CD4-positive, alpha-beta memory T cell (primary cell): ENCODE measurements at regions not wholly inside any gene's neighbourhood (a gene's known extent, or its start where the extent isn't known, plus 50 kb on each side); places are given as distances from the start of the nearest gene placed in this dataset.
A peak's percentile ranks its signal among the peaks of the same experiment; 100 is the strongest.
"Not testable (repeated sequence)": the region's sequence is repeated elsewhere in the genome, so short reads cannot be mapped to it uniquely, and the experiment has no call there.

Experiments used
- CTCF ChIA-PET: fragments of 350-600 bp; sonication (Branson Sonifier 250); formaldehyde crosslinking; loops from one replicate; lab custom pipeline; 2021; ENCODE audit warnings: inconsistent platforms; ENCODE audit not compliant: partially characterized antibody; lab: Charles Lee
- POLR2A ChIA-PET: fragments of 350-600 bp; sonication (Branson Sonifier 250); formaldehyde crosslinking; loops from one replicate; lab custom pipeline; 2021; ENCODE audit not compliant: partially characterized antibody; lab: Charles Lee
- DNase-seq, 5 donors: peaks; one replicate each; pipeline versions ENCODE4 v3.0.0 to v3.0.0-alpha.2; 2020 to 2022; ENCODE audit warnings: mixed read lengths in 1 of 5
- H3K27ac ChIP-seq: one replicate; pipeline ENCODE4 v1.7.0; 2013; ENCODE audit warnings: low read depth, low read length
- H3K27me3 ChIP-seq: 2 replicates; pipeline ENCODE4 v1.7.0; 2013; ENCODE audit warnings: mild to moderate bottlenecking, low read length, moderate library complexity; ENCODE audit not compliant: insufficient read depth
- H3K36me3 ChIP-seq: 2 replicates; pipeline ENCODE4 v1.7.0; 2013; ENCODE audit warnings: mild to moderate bottlenecking, low read length, moderate library complexity; ENCODE audit not compliant: insufficient read depth
- H3K4me1 ChIP-seq: 2 replicates; pipeline ENCODE4 v1.7.0; 2013; ENCODE audit warnings: mild to moderate bottlenecking, low read length, moderate library complexity; ENCODE audit not compliant: insufficient read depth
- H3K4me3 ChIP-seq, 2 donors: one replicate each; pipeline ENCODE4 v1.7.0; 2013; ENCODE audit warnings: low read length in 2 of 2, mild to moderate bottlenecking in 1 of 2
- H3K9me3 ChIP-seq, 2 donors: one replicate each; pipeline ENCODE4 v1.7.0; 2013; ENCODE audit warnings: low read length in 2 of 2, control low read depth in 1 of 2; ENCODE audit not compliant: control insufficient read depth in 1 of 2
- H3K27ac Mint-ChIP-seq, 7 donors: one replicate each; pipeline ENCODE4 v1.8.0; 2020 to 2021; ENCODE audit warnings: mixed read lengths in 7 of 7, mild to moderate bottlenecking in 6 of 7, inconsistent platforms in 3 of 7, moderate library complexity in 3 of 7
- H3K27me3 Mint-ChIP-seq, 2 donors: one replicate each; pipeline ENCODE4 v1.8.0; 2020 to 2021; ENCODE audit warnings: mixed read lengths in 2 of 2
- H3K36me3 Mint-ChIP-seq, 2 donors: one replicate each; pipeline ENCODE4 v1.8.0; 2020 to 2021; ENCODE audit warnings: mixed read lengths in 2 of 2, inconsistent platforms in 1 of 2, mild to moderate bottlenecking in 1 of 2
- H3K4me1 Mint-ChIP-seq, 4 donors: one replicate each; pipeline ENCODE4 v1.8.0; 2020 to 2021; ENCODE audit warnings: mixed read lengths in 4 of 4, mild to moderate bottlenecking in 1 of 4
- H3K4me3 Mint-ChIP-seq, 8 donors: one replicate each; pipeline ENCODE4 v1.8.0; 2020 to 2021; ENCODE audit warnings: mixed read lengths in 8 of 8, mild to moderate bottlenecking in 7 of 8, moderate library complexity in 6 of 8, inconsistent platforms in 3 of 8
- H3K9me3 Mint-ChIP-seq, 8 donors: one replicate each; pipeline ENCODE4 v1.8.0; 2020 to 2021; ENCODE audit warnings: mixed read lengths in 8 of 8, mild to moderate bottlenecking in 5 of 8, inconsistent platforms in 3 of 8, moderate library complexity in 1 of 8
- intact Hi-C: fragments of 100-400 bp; cut with micrococcal nuclease; formaldehyde crosslinking; loops from one replicate; pipeline ENCODE4 v1.15.1; 2023

- Histone ChIP-seq H3K27ac (no peak overlapping the region), H3K4me1 (no peaks in the 10 kb centered on the region), H3K4me3 (no peak overlapping the region), H3K36me3 (no peaks in the 10 kb centered on the region), H3K27me3 (no peaks in the 10 kb centered on the region), H3K9me3 (no peaks in the 10 kb centered on the region)
- H3K27ac Mint-ChIP-seq, result peak overlapping the region in 1 of 7 donors; percentile 32
- peaks cover 0 to 2% of the 10 kb centered on the region in 2 donors for H3K27me3 Mint-ChIP-seq
- H3K4me3 Mint-ChIP-seq, result no peak overlapping the region
- no peak for DNase-seq
- H3K9me3 Mint-ChIP-seq, result no peaks in the 10 kb centered on the region
- intact Hi-C loops, result no loop called here
- ChIA-PET POLR2A (no interaction called here), CTCF (no interaction called here)
- no peaks in the 10 kb centered on the region for H3K4me1 Mint-ChIP-seq
- H3K36me3 Mint-ChIP-seq, result no peaks in the 10 kb centered on the region
These were observed 67.5 kb downstream of the SLC41A2 start for GRCh38 chr12:104890476-104891096.

GRCh38 chr12:104889735-104890134 is 68.4 kb downstream of the SLC41A2 start:
- Mint-ChIP-seq H3K27ac (no peak overlapping the region), H3K4me3 (no peak overlapping the region), H3K36me3 (no peaks in the 10 kb centered on the region), H3K27me3 (peaks cover 0 to 2% of the 10 kb centered on the region in 2 donors), H3K4me1 (no peaks in the 10 kb centered on the region), H3K9me3 (no peaks in the 10 kb centered on the region)
- ChIA-PET POLR2A (no interaction called here), CTCF (no interaction called here)
- intact Hi-C loops, result no loop called here
- no peak for DNase-seq
- Histone ChIP-seq H3K9me3 (no peaks in the 10 kb centered on the region), H3K27ac (no peak overlapping the region), H3K4me3 (no peak overlapping the region), H3K36me3 (no peaks in the 10 kb centered on the region), H3K4me1 (no peaks in the 10 kb centered on the region), H3K27me3 (no peaks in the 10 kb centered on the region)

- Histone ChIP-seq H3K36me3 (no peaks in the 10 kb centered on the region), H3K27me3 (no peaks in the 10 kb centered on the region), H3K4me1 (no peaks in the 10 kb centered on the region), H3K9me3 (no peaks in the 10 kb centered on the region), H3K4me3 (no peak overlapping the region), H3K27ac (no peak overlapping the region)
- intact Hi-C loops, result no loop called here
- POLR2A ChIA-PET, result no interaction called here
- H3K4me3 Mint-ChIP-seq, result no peak overlapping the region
- no peaks in the 10 kb centered on the region for H3K36me3 Mint-ChIP-seq
- H3K27me3 Mint-ChIP-seq, result peaks cover 0 to 2% of the 10 kb centered on the region in 2 donors
- CTCF ChIA-PET, result interaction anchor here (1.9 kb wide), 1 partner anchor 507 kb away, joined by 6 read pairs; no protein-coding TSS in a partner anchor
- H3K9me3 Mint-ChIP-seq, result no peaks in the 10 kb centered on the region
- DNase-seq, result no peak
- H3K27ac Mint-ChIP-seq, result no peak overlapping the region
- no peaks in the 10 kb centered on the region for H3K4me1 Mint-ChIP-seq
These were observed 69.2 kb downstream of the SLC41A2 start for GRCh38 chr12:104888892-104889291.

GRCh38 chr12:104888481-104888880 is 69.6 kb downstream of the SLC41A2 start:
- Histone ChIP-seq H3K36me3 (no peaks in the 10 kb centered on the region), H3K27ac (no peak overlapping the region), H3K9me3 (no peaks in the 10 kb centered on the region), H3K4me3 (no peak overlapping the region), H3K4me1 (no peaks in the 10 kb centered on the region), H3K27me3 (no peaks in the 10 kb centered on the region)
- no peaks in the 10 kb centered on the region for H3K9me3 Mint-ChIP-seq
- ChIA-PET CTCF (interaction anchor here (1.9 kb wide), 1 partner anchor 507 kb away, joined by 6 read pairs; no protein-coding TSS in a partner anchor), POLR2A (no interaction called here)
- H3K4me1 Mint-ChIP-seq, result no peaks in the 10 kb centered on the region
- H3K27ac Mint-ChIP-seq, result no peak overlapping the region
- no peaks in the 10 kb centered on the region for H3K36me3 Mint-ChIP-seq
- DNase-seq, result no peak
- peaks cover 0 to 2% of the 10 kb centered on the region in 2 donors for H3K27me3 Mint-ChIP-seq
- no peak overlapping the region for H3K4me3 Mint-ChIP-seq
- intact Hi-C loops, result no loop called here

GRCh38 chr12:104887452-104887851 is 70.6 kb downstream of the SLC41A2 start:
- POLR2A ChIA-PET, result no interaction called here
- CTCF ChIA-PET, result interaction anchor here (1.9 kb wide), 1 partner anchor 506 kb away, joined by 6 read pairs; no protein-coding TSS in a partner anchor

GRCh38 chr12:104886418-104887401 is 71.4 kb downstream of the SLC41A2 start:
- Histone ChIP-seq H3K4me1 (no peaks in the 10 kb centered on the region), H3K36me3 (no peaks in the 10 kb centered on the region), H3K4me3 (no peak overlapping the region), H3K27me3 (no peaks in the 10 kb centered on the region), H3K27ac (no peak overlapping the region), H3K9me3 (no peaks in the 10 kb centered on the region)
- no peaks in the 10 kb centered on the region for H3K36me3 Mint-ChIP-seq
- H3K27me3 Mint-ChIP-seq, result peaks cover 2% of the 10 kb centered on the region in 2 donors
- DNase-seq, result no peak
- H3K4me1 Mint-ChIP-seq, result no peaks in the 10 kb centered on the region
- intact Hi-C loops, result no loop called here
- peaks cover 0 to 6% (median 0%) of the 10 kb centered on the region in 8 donors for H3K9me3 Mint-ChIP-seq
- no peak overlapping the region for H3K4me3 Mint-ChIP-seq
- H3K27ac Mint-ChIP-seq, result no peak overlapping the region
- ChIA-PET CTCF (interaction anchor here (0.8 to 1.9 kb wide), 2 partner anchors 20 to 505 kb away, joined by 3 to 6 read pairs; no protein-coding TSS in a partner anchor), POLR2A (no interaction called here)

More at GRCh38 chr12:104887452-104887851, 70.6 kb downstream of the SLC41A2 start:
- Mint-ChIP-seq H3K9me3 (peaks cover 0 to 6% (median 0%) of the 10 kb centered on the region in 8 donors), H3K27me3 (peaks cover 2% of the 10 kb centered on the region in 2 donors), H3K4me1 (no peaks in the 10 kb centered on the region), H3K4me3 (no peak overlapping the region), H3K27ac (no peak overlapping the region), H3K36me3 (no peaks in the 10 kb centered on the region)
- Histone ChIP-seq H3K4me3 (no peak overlapping the region), H3K9me3 (no peaks in the 10 kb centered on the region), H3K27me3 (no peaks in the 10 kb centered on the region), H3K4me1 (no peaks in the 10 kb centered on the region), H3K36me3 (no peaks in the 10 kb centered on the region), H3K27ac (no peak overlapping the region)
- intact Hi-C loops, result no loop called here
- no peak for DNase-seq

DNA sequence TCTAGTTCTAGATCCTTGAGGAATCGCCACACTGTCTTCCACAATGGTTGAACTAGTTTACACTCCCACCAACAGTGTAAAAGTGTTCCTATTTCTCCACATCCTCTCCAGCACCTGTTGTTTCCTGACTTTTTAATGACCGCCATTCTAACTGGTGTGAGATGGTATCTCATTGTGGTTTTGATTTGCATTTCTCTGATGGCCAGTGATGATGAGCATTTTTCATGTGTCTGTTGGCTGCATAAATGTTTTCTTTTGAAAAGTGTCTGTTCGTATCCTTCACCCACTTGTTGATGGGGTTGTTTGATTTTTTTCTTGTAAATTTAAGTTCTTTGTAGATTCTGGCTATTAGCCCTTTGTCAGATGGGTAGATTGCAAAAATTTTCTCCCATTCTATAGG is 79.2 kb downstream of the SLC41A2 start:
- intact Hi-C loops, result loop anchor here (5.0 kb wide), 1 partner anchor 662 kb away; the partner anchor contains the start of gene TXNRD1
- CTCF ChIA-PET, result interaction anchor here (1.0 kb wide), 1 partner anchor 497 kb away, joined by 4 read pairs; no protein-coding TSS in a partner anchor
- H3K27ac Mint-ChIP-seq, H3K36me3 Mint-ChIP-seq, POLR2A ChIA-PET, H3K4me3 ChIP-seq, H3K27me3 Mint-ChIP-seq, H3K27me3 ChIP-seq, H3K27ac ChIP-seq, DNase-seq, H3K4me3 Mint-ChIP-seq, H3K9me3 Mint-ChIP-seq, H3K4me1 ChIP-seq, H3K9me3 ChIP-seq, H3K4me1 Mint-ChIP-seq, H3K36me3 ChIP-seq: not testable (repeated sequence)
